Stomach smooth muscle (tissue), 2 donors: ENCODE measurements at regions not wholly inside any gene's neighbourhood (a gene's known extent, or its start where the extent isn't known, plus 50 kb on each side); places are given as distances from the start of the nearest gene placed in this dataset.

Experiments used
- H3K27ac ChIP-seq: one replicate; pipeline ENCODE4 v1.7.0; 2013; ENCODE audit warnings: mild to moderate bottlenecking, low read length, inconsistent platforms
- H3K27me3 ChIP-seq, 2 donors: one replicate each; pipeline ENCODE4 v1.7.0; 2013; ENCODE audit warnings: low read length in 2 of 2; ENCODE audit not compliant: insufficient read depth in 2 of 2, control insufficient read depth in 1 of 2
- H3K36me3 ChIP-seq, 2 donors: one replicate each; pipeline ENCODE4 v1.7.0; 2013; ENCODE audit warnings: low read length in 2 of 2; ENCODE audit not compliant: control insufficient read depth in 2 of 2, insufficient read depth in 2 of 2
- H3K4me1 ChIP-seq: one replicate; pipeline ENCODE4 v1.7.0; 2013; ENCODE audit warnings: low read length; ENCODE audit not compliant: control insufficient read depth, insufficient read depth
- H3K4me3 ChIP-seq, 2 donors: one replicate each; pipeline ENCODE4 v1.7.0; 2013; ENCODE audit warnings: low read length in 2 of 2
- H3K9ac ChIP-seq, 2 donors: one replicate each; pipeline ENCODE4 v1.7.0; 2013; ENCODE audit warnings: low read length in 2 of 2, mild to moderate bottlenecking in 1 of 2
- H3K9me3 ChIP-seq, 2 donors: one replicate each; pipeline ENCODE4 v1.7.0; 2013; ENCODE audit warnings: low read length in 2 of 2; ENCODE audit not compliant: control insufficient read depth in 2 of 2
- donor health status: healthy.
- donor health status: Pancreatic carcinoma.

DNA sequence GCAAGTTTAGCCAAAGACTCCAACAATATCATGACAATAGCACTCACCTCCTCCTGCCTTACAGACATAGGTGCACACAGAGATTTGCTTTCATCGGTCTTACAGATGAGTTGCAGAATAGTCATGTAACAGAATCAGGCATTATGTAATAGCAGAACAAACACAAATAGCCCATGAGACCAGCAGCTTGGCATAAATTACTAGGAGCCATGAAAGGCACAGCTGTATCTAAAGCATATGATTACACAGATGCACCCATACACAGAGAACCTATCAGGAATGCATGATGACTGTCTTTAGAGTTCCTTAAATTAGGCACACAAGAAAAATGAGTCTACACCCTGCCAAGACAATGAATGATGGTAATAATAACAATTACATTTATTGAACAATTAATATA lies 342.0 kb upstream of the XYLT1 start:
- Histone ChIP-seq H3K27me3 (no peaks in the 10 kb centered on the region), H3K27ac (no peak overlapping the region), H3K9ac (no peak overlapping the region), H3K9me3 (no peaks in the 10 kb centered on the region), H3K4me1 (no peaks in the 10 kb centered on the region), H3K4me3 (no peak overlapping the region), H3K36me3 (no peaks in the 10 kb centered on the region)

DNA sequence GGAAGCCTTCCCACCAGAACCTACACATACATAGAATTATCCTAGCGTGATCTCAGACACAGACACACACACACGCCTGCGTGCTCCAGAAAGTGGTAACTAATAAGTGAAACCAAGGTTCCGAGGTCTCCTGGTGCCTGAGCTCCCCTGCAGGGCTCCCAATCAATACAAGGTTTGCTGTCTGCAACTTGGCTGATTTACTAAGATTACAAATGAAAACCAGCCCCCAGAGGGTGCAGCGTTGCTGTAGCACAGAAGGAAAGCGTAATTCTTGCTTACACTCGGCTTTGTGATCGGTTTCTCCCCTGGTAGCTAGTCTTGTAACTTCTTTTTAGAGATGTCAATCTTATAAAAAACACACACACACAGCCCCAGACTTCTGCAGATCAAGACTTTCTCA lies 334.1 kb upstream of the XYLT1 start:
- Histone ChIP-seq H3K9ac (no peak overlapping the region), H3K27ac (no peak overlapping the region), H3K4me1 (no peaks in the 10 kb centered on the region), H3K4me3 (no peak overlapping the region), H3K9me3 (no peaks in the 10 kb centered on the region), H3K36me3 (no peaks in the 10 kb centered on the region), H3K27me3 (no peaks in the 10 kb centered on the region)

DNA sequence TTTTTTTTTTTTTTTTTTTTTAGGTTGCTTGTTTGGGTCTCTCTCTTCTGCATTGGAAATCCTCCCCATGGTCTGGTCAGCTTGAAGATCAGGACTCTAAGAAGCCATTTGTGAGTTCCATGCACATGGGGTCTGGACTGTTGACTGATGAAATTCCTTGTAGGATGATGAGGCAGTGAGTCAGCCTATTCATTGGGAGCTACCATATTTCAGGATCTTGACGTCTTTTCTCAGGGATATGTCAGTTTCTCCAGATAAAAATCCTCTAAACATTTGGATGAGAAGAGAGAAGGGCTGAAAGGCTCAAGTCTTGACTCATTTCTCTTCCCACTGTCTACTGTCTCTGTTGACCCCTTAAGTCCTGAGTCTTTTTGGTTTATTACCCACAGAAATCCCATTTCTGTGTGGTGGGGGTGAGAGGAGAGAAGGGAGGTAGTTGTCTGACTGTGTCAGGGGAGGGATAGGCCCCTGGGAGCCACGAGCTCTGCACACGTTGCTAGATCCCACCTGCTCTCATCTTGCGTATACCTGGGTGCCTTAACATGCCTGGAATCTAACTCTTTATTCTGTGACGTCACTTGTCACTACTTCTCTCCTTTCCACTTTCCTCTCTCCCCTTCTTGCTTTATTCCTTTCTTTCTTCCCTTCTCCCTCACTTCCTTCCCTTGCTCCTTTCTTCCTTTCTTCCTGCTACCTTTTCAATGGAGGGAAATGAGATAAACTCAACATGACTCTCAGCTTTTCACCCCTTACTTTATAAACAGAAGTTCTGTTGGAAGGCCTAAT lies 333.1 kb upstream of the XYLT1 start:
- Histone ChIP-seq H3K36me3 (no peaks in the 10 kb centered on the region), H3K4me1 (no peaks in the 10 kb centered on the region), H3K9ac (no peak overlapping the region), H3K4me3 (no peak overlapping the region), H3K27me3 (no peaks in the 10 kb centered on the region), H3K27ac (no peak overlapping the region), H3K9me3 (no peaks in the 10 kb centered on the region)

DNA sequence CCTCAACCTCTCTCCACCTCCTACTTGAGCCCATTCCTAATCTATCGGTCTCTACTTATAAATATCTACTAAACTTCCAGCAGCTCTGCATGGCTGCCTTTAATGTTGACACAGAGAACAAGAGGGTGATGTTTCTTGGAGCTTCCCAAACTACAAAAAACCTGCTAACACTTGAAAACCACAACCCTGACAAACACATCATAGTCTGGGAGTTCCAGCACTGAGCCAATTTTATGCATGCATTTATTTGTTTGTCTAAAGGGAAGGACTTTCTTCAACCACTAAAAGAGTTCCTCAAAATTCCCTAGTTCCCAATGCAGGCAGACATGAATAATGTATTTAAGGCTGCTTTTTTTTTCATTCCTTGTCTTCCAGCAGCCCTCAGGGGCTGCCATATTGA lies 331.8 kb upstream of the XYLT1 start:
- Histone ChIP-seq H3K4me1 (no peaks in the 10 kb centered on the region), H3K9me3 (no peaks in the 10 kb centered on the region), H3K4me3 (no peak overlapping the region), H3K9ac (no peak overlapping the region), H3K27me3 (no peaks in the 10 kb centered on the region), H3K36me3 (no peaks in the 10 kb centered on the region), H3K27ac (no peak overlapping the region)

DNA sequence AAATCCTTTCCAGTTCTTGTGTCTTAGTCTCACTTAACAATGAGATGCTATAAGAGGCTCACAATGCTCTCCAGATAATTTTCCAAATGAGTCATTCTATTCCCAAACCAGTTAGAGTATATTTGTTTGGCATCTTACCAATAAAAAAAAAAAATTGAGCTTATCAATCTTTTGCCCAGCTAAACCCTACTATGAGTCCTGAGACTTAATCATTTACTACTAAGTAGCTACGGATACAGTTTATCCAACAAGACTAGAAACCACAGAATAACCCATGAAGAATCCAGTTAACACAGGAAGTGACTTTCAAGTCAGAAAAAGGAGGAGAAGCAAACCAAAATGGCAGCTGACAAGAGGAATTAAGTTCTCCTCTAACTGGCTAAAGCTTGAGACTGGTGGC lies 330.3 kb upstream of the XYLT1 start:
- Histone ChIP-seq H3K4me3 (no peak overlapping the region), H3K4me1 (no peaks in the 10 kb centered on the region), H3K36me3 (no peaks in the 10 kb centered on the region), H3K27ac (no peak overlapping the region), H3K27me3 (no peaks in the 10 kb centered on the region), H3K9ac (no peak overlapping the region), H3K9me3 (no peaks in the 10 kb centered on the region)

DNA sequence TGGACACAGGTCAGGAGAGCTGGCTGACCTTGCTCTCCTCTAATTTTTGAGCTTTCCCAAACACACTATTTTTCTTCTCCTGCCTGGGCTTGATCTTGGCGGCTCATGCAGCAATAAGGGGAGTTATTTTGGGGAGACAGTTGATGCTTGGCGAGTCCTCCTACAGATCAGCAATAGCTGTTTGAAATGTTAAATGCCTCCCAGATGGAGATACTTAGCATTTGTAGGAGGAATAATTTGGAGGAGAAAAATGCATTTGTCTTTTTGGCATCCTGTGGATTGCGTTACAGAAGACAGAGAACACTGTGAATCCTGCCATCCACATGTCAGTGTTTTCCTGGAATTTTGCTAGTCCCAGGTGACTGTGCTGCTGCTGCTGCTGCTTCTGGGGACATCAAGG lies 328.0 kb upstream of the XYLT1 start:
- Histone ChIP-seq H3K9me3 (no peaks in the 10 kb centered on the region), H3K4me3 (no peak overlapping the region), H3K27ac (no peak overlapping the region)

DNA sequence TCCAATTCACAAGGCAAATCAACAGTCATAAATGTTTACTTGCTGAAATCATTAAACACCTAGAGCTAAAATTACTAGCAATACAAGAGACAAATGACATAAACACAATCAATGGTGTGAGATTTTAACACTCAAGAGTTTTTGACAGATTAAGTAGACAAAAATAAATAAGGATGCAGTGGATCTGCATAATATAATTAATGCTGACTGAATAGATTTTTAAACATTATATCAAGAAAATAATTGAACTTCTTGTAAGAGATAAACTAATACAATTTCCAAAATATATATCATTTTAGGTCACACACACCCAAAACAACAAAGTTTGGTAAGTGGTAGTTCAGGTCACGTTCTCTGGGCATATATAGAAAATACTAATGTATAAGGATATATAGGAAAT lies 322.6 kb upstream of the XYLT1 start:
- Histone ChIP-seq H3K9me3 (no peaks in the 10 kb centered on the region), H3K4me3 (no peak overlapping the region), H3K4me1 (no peaks in the 10 kb centered on the region), H3K27me3 (peaks cover 0 to 4% of the 10 kb centered on the region in 2 donors), H3K9ac (no peak overlapping the region), H3K36me3 (no peaks in the 10 kb centered on the region), H3K27ac (no peak overlapping the region)

More for the DNA sequence above, 328.0 kb upstream of the XYLT1 start:
- no peaks in the 10 kb centered on the region for H3K4me1 ChIP-seq
- H3K36me3 ChIP-seq = no peaks in the 10 kb centered on the region
- no peaks in the 10 kb centered on the region for H3K27me3 ChIP-seq
- no peak overlapping the region for H3K9ac ChIP-seq

DNA sequence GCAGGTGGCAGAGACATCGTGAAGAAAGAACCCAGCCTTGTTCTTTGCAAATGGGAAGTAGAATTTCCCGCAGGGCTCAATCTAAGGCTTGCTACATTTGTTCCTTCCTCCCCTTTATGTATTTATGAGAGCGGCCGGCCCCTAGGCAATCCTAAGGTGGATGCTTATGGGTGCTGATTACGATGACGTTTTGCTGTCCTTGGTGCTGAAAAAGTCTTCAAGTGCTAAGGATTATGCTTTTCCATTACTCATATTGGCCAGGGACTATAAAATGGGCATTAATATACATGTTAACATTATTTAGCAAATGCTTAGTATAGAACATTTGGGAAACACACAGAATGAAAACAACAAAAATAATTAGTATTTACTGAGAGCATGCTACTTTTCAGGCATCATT lies 313.3 kb upstream of the XYLT1 start:
- H3K36me3 ChIP-seq = no peaks in the 10 kb centered on the region
- no peak overlapping the region for H3K4me3 ChIP-seq
- no peak overlapping the region for H3K27ac ChIP-seq
- no peak overlapping the region for H3K9ac ChIP-seq
- H3K9me3 ChIP-seq = peaks cover 0 to 2% of the 10 kb centered on the region in 2 donors
- H3K4me1 ChIP-seq = no peaks in the 10 kb centered on the region
- peaks cover 2 to 6% of the 10 kb centered on the region in 2 donors for H3K27me3 ChIP-seq

DNA sequence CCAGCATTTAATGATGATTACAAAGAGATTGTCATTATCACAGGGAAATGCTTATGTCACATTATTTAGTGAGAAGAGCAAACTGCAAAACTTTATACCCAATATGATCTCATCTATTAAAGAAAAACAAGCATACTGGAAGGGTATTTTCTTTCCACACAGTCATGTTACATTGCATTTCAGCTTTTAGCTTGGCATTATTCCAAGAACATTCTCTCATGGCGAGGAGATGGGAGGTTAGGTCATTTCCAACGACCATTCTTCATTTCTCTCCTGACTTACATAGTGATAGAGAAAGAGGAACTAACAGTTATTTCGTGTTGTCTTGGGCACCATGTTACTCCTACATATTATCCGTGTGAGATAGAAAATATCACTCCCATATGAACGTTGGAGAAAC lies 309.4 kb upstream of the XYLT1 start:
- H3K4me3 ChIP-seq = no peak overlapping the region
- peaks cover 2 to 7% of the 10 kb centered on the region in 2 donors for H3K27me3 ChIP-seq
- H3K9me3 ChIP-seq = peaks cover 0 to 5% of the 10 kb centered on the region in 2 donors
- H3K9ac ChIP-seq = no peak overlapping the region
- H3K4me1 ChIP-seq = no peaks in the 10 kb centered on the region
- H3K27ac ChIP-seq = no peak overlapping the region
- no peaks in the 10 kb centered on the region for H3K36me3 ChIP-seq

DNA sequence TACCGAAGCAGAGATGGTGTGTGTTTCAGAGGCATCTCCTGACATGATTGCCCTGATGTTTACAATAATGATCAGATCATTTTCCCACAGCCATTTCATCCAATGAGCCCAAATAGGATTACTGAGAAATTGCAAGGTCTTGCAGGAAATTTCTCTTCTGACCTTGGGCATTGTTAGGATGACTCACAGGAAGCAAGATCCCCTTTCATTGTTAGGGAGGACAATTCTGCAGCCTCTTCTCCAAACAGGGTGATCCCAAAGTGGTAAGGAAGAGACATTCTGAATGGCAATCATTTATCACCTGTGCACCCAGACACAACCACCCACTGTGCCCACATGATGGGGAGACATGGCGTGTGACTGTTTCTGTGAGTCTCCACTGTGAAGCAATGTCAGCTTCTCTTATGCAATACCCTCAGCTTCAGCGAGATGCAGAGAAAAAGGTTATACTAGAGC lies 306.7 kb upstream of the XYLT1 start:
- Histone ChIP-seq H3K27me3 (peaks cover 0 to 8% of the 10 kb centered on the region in 2 donors), H3K27ac (no peak overlapping the region), H3K9me3 (peaks cover 0 to 3% of the 10 kb centered on the region in 2 donors), H3K4me3 (no peak overlapping the region), H3K36me3 (no peaks in the 10 kb centered on the region), H3K9ac (no peak overlapping the region), H3K4me1 (no peaks in the 10 kb centered on the region)

DNA sequence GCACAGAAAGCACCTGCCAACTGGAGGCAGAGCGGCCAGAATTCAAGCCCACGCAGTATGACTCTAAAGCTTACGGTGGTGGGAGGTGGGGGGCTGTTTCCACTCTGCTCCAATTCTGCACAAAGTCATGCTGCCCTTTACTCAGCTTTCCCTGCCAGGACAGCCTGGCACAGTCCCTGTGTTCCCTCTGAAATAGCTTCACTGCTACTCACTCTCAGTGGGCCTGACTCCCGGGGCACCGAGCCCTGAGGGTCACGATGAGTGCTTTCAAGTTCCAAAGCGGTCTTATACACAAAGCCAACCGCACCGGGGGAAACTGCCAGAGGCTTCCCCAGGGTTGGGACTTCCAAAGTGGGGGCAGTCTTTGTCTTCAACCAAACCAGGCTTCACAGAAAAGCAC lies 306.1 kb upstream of the XYLT1 start:
- H3K9ac ChIP-seq = no peak overlapping the region
- H3K4me3 ChIP-seq = no peak overlapping the region
- H3K27ac ChIP-seq = no peak overlapping the region
- no peaks in the 10 kb centered on the region for H3K4me1 ChIP-seq
- H3K36me3 ChIP-seq = no peaks in the 10 kb centered on the region
- peaks cover 0 to 8% of the 10 kb centered on the region in 2 donors for H3K27me3 ChIP-seq
- H3K9me3 ChIP-seq = peaks cover 0 to 3% of the 10 kb centered on the region in 2 donors
